Stimulated activated CD4-positive, alpha-beta T cell treated with anti-CD3 and anti-CD28 coated beads, Interleukin-12 subunit alpha, Interleukin-12 subunit beta, amount 100 ng/mL, for 48 hours (primary cell): ENCODE measurements at regions not wholly inside any gene's neighbourhood (a gene's known extent, or its start where the extent isn't known, plus 50 kb on each side); places are given as distances from the start of the nearest gene placed in this dataset.
A peak's percentile ranks its signal among the peaks of the same experiment; 100 is the strongest.
"Not testable (repeated sequence)": the region's sequence is repeated elsewhere in the genome, so short reads cannot be mapped to it uniquely, and the experiment has no call there.

Experiments
- DNase-seq, 3 donors: peaks; one replicate each; pipeline ENCODE4 v3.0.0-alpha.2; 2020; ENCODE audit warnings: low read depth in 2 of 3, low spot score in 1 of 3

- no peak for DNase-seq
These were observed 305.0 kb downstream of the TYW1 start for GRCh38 chr7:67301667-67302066.

- peak; percentile 96 to 98 (median 96) for DNase-seq
These were observed 305.7 kb downstream of the TYW1 start for GRCh38 chr7:67302113-67303039.

GRCh38 chr7:67304846-67305245, 308.2 kb downstream of the TYW1 start:
- DNase-seq, result not testable (repeated sequence)

- no peak for DNase-seq
These were observed 309.7 kb downstream of the TYW1 start for GRCh38 chr7:67306331-67306730.

GRCh38 chr7:67309764-67310549, 313.3 kb downstream of the TYW1 start:
- DNase-seq, result no peak

- no peak for DNase-seq
These were observed 315.3 kb downstream of the TYW1 start for GRCh38 chr7:67311901-67312300.

GRCh38 chr7:67313213-67313612, 316.6 kb downstream of the TYW1 start:
- DNase-seq, result no peak

- not testable (repeated sequence) for DNase-seq
These were observed 320.3 kb downstream of the TYW1 start for GRCh38 chr7:67316902-67317301.

GRCh38 chr7:67328257-67328656, 331.6 kb downstream of the TYW1 start:
- DNase-seq, result not testable (repeated sequence)

GRCh38 chr7:67335165-67335564, 338.5 kb downstream of the TYW1 start:
- DNase-seq, result not testable (repeated sequence)

GRCh38 chr7:67335663-67336062, 339.0 kb downstream of the TYW1 start:
- not testable (repeated sequence) for DNase-seq

GRCh38 chr7:67338545-67338944, 341.9 kb downstream of the TYW1 start:
- not testable (repeated sequence) for DNase-seq

- DNase-seq, result no peak
These were observed 344.6 kb downstream of the TYW1 start for GRCh38 chr7:67341153-67341768.

- no peak for DNase-seq
These were observed 346.5 kb downstream of the TYW1 start for GRCh38 chr7:67343114-67343513.

- DNase-seq, result no peak
These were observed 346.9 kb downstream of the TYW1 start for GRCh38 chr7:67343572-67343971.

GRCh38 chr7:67344481-67345193, 348.0 kb downstream of the TYW1 start:
- no peak for DNase-seq

- no peak for DNase-seq
These were observed 349.5 kb downstream of the TYW1 start for GRCh38 chr7:67346126-67346525.

GRCh38 chr7:67346876-67347275, 350.2 kb downstream of the TYW1 start:
- no peak for DNase-seq

- DNase-seq, result no peak
These were observed 351.5 kb downstream of the TYW1 start for GRCh38 chr7:67348171-67348570.

GRCh38 chr7:67357653-67358052, 361.0 kb downstream of the TYW1 start:
- DNase-seq, result not testable (repeated sequence)

GRCh38 chr7:67358316-67358715, 361.7 kb downstream of the TYW1 start:
- DNase-seq, result not testable (repeated sequence)
